ENCODE measurements at regions not wholly inside any gene's neighbourhood (a gene's known extent, or its start where the extent isn't known, plus 50 kb on each side); places are given as distances from the start of the nearest gene placed in this dataset.

DNA sequence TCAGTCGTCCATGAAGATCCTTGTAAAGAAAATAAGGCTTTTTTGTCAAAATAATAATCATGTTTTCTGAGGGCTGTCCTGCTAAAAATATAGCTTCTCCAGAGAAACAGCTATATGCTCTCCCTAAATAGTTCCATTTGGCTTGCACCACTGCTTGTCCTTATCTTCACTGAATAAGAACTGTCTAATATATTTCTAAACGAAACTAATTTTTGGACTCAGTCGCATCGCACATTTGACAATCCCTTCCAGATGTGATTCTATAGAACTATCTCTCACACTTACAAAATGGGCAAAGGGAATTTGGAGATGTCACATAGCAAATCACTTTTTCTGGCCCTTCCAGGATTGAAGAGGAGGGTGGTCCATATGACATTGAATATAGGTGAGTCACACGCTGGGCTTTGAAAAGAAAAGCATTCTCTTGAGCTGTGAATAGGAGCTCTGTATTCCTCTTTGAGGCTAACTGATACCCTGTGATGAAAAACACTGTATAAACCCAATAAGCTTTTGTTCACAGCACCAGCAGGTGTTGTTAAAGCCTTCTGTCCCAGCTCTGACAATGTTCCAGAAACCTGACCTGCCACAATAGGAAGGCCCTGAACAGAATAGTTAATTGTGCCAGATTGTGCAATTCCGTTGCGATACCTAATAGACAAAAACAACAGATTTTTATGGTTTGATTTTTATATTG, 1144.2 kb downstream of the ROBO2 start:
- 83% methylated on average over 5 of the region's 7 CpGs for WGBS
- H3K27me3 ChIP-seq (ENCODE audit: insufficient read depth, low read length), result no peaks in the 10 kb centered on the region
- no peaks in the 10 kb centered on the region; the same call in 1 of the 2 replicates for H3K4me1 ChIP-seq (ENCODE audit: insufficient read depth, low read length)
- no peaks in the 10 kb centered on the region for H3K9me3 ChIP-seq (ENCODE audit: insufficient read depth, low read depth, low read length)
- H3K36me3 ChIP-seq (ENCODE audit: insufficient read depth, low read length), result no peaks in the 10 kb centered on the region
- H3K27ac ChIP-seq (ENCODE audit: low read depth, low read length), result no peak overlapping the region
- H3K9ac ChIP-seq (ENCODE audit: low read depth, low read length), result no peak overlapping the region
- no peak overlapping the region for H3K4me3 ChIP-seq (ENCODE audit: low read length)

GRCh38 chr3:78186404-78186803, 1146.5 kb downstream of the ROBO2 start:
- Histone ChIP-seq H3K27me3 (ENCODE audit: insufficient read depth, low read length) (no peaks in the 10 kb centered on the region), H3K4me1 (ENCODE audit: insufficient read depth, low read length) (no peaks in the 10 kb centered on the region; the same call in 1 of the 2 replicates), H3K9me3 (ENCODE audit: insufficient read depth, low read depth, low read length) (peaks cover 5% of the 10 kb centered on the region; the same call in 1 of the 2 replicates), H3K9ac (ENCODE audit: low read depth, low read length) (no peak overlapping the region), H3K36me3 (ENCODE audit: insufficient read depth, low read length) (no peaks in the 10 kb centered on the region), H3K4me3 (ENCODE audit: low read length) (no peak overlapping the region), H3K27ac (ENCODE audit: low read depth, low read length) (no peak overlapping the region)
- 89% methylated on average over 1 of the region's 1 CpG for WGBS

GRCh38 chr3:78201091-78201490, 1161.2 kb downstream of the ROBO2 start:
- no peak overlapping the region for H3K27ac ChIP-seq (ENCODE audit: low read depth, low read length)
- H3K4me1 ChIP-seq (ENCODE audit: insufficient read depth, low read length), result no peaks in the 10 kb centered on the region; the same call in 1 of the 2 replicates
- H3K36me3 ChIP-seq (ENCODE audit: insufficient read depth, low read length), result no peaks in the 10 kb centered on the region
- H3K9ac ChIP-seq (ENCODE audit: low read depth, low read length), result no peak overlapping the region
- H3K27me3 ChIP-seq (ENCODE audit: insufficient read depth, low read length), result no peaks in the 10 kb centered on the region
- WGBS, result 89% methylated on average over 1 of the region's 2 CpGs
- no peaks in the 10 kb centered on the region for H3K9me3 ChIP-seq (ENCODE audit: insufficient read depth, low read depth, low read length)
- no peak overlapping the region for H3K4me3 ChIP-seq (ENCODE audit: low read length)

GRCh38 chr3:78204977-78205376, 1165.1 kb downstream of the ROBO2 start:
- Histone ChIP-seq H3K36me3 (ENCODE audit: insufficient read depth, low read length) (no peaks in the 10 kb centered on the region), H3K4me1 (ENCODE audit: insufficient read depth, low read length) (no peaks in the 10 kb centered on the region; the same call in 1 of the 2 replicates), H3K27ac (ENCODE audit: low read depth, low read length) (no peak overlapping the region), H3K4me3 (ENCODE audit: low read length) (no peak overlapping the region), H3K27me3 (ENCODE audit: insufficient read depth, low read length) (no peaks in the 10 kb centered on the region), H3K9ac (ENCODE audit: low read depth, low read length) (no peak overlapping the region), H3K9me3 (ENCODE audit: insufficient read depth, low read depth, low read length) (no peaks in the 10 kb centered on the region)
- 64% methylated on average over 4 of the region's 5 CpGs for WGBS

- Histone ChIP-seq H3K4me3 (ENCODE audit: low read length) (no peak overlapping the region), H3K4me1 (ENCODE audit: insufficient read depth, low read length) (peaks cover 2% of the 10 kb centered on the region; the same call in 1 of the 2 replicates), H3K27ac (ENCODE audit: low read depth, low read length) (no peak overlapping the region), H3K9ac (ENCODE audit: low read depth, low read length) (no peak overlapping the region), H3K9me3 (ENCODE audit: insufficient read depth, low read depth, low read length) (no peaks in the 10 kb centered on the region), H3K27me3 (ENCODE audit: insufficient read depth, low read length) (no peaks in the 10 kb centered on the region), H3K36me3 (ENCODE audit: insufficient read depth, low read length) (no peaks in the 10 kb centered on the region)
- WGBS, result 93% methylated on average over 2 of the region's 2 CpGs
Observed at GRCh38 chr3:78221300-78221699, 1181.4 kb downstream of the ROBO2 start.

DNA sequence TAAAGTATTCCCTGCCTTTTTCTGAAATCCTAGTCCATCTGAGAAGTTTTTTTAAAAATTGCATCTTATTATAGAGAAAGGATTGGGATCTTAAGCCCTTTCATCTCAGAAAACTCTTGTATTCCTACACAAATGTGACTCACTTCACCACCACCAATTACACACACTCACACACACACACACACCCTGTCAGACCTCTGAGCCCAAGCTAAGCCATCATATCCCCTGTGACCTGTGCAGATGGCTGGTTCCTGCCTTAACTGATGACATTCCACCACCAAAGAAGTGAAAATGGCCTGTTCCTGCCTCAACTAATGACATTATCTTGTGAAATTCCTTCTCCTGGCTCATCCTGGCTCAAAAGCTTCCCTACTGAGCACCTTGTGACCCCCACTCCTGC, 1181.9 kb downstream of the ROBO2 start:
- Histone ChIP-seq H3K9ac (ENCODE audit: low read depth, low read length) (no peak overlapping the region), H3K9me3 (ENCODE audit: insufficient read depth, low read depth, low read length) (no peaks in the 10 kb centered on the region), H3K36me3 (ENCODE audit: insufficient read depth, low read length) (no peaks in the 10 kb centered on the region), H3K4me1 (ENCODE audit: insufficient read depth, low read length) (peaks cover 2% of the 10 kb centered on the region; the same call in 1 of the 2 replicates), H3K27me3 (ENCODE audit: insufficient read depth, low read length) (no peaks in the 10 kb centered on the region), H3K27ac (ENCODE audit: low read depth, low read length) (no peak overlapping the region), H3K4me3 (ENCODE audit: low read length) (no peak overlapping the region)

DNA sequence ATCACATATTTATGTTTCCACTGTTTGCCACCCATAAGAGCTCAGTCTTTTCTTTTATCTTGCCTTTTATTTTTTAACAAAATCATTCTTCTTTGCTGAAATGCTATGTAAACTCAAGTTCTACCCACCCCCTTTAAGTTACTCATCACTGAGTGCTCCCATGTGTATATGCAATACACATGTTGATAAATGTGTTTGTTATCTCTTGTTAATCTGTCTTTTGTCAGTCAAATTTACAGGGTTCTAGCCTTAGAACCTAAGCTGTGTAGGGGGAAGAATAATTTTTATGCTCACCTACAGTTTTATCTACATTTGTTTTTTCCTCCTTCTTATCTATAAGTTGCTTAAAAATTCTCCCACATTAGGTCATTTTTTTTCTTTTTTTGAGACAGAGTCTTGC, 1195.9 kb downstream of the ROBO2 start:
- Histone ChIP-seq H3K9ac (ENCODE audit: low read depth, low read length) (no peak overlapping the region), H3K4me3 (ENCODE audit: low read length) (no peak overlapping the region), H3K4me1 (ENCODE audit: insufficient read depth, low read length) (no peaks in the 10 kb centered on the region), H3K36me3 (ENCODE audit: insufficient read depth, low read length) (no peaks in the 10 kb centered on the region), H3K9me3 (ENCODE audit: insufficient read depth, low read depth, low read length) (peaks cover 6% of the 10 kb centered on the region; the same call in 1 of the 2 replicates), H3K27ac (ENCODE audit: low read depth, low read length) (no peak overlapping the region), H3K27me3 (ENCODE audit: insufficient read depth, low read length) (no peaks in the 10 kb centered on the region)

DNA sequence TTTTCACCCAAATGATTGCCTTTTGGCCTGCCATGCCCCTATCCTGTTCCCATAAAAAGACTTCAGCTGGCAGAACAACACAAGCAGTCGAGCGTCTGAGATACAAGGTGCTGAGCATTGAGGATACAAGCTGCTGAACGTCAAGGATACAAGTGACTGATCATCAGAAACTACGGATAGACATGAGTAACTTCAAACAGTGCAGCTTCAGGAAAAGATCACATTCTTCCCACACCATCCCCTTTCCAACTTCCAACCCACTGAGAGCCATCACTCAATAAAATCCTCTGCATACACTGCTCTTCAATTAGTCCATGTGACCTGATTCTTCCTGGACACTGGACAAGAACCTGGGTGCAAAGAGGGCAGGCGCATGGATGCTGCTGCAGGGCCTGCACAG, 1198.9 kb downstream of the ROBO2 start:
- Histone ChIP-seq H3K9ac (ENCODE audit: low read depth, low read length) (no peak overlapping the region), H3K27me3 (ENCODE audit: insufficient read depth, low read length) (no peaks in the 10 kb centered on the region), H3K4me1 (ENCODE audit: insufficient read depth, low read length) (no peaks in the 10 kb centered on the region), H3K9me3 (ENCODE audit: insufficient read depth, low read depth, low read length) (peaks cover 6% of the 10 kb centered on the region; the same call in 1 of the 2 replicates), H3K27ac (ENCODE audit: low read depth, low read length) (no peak overlapping the region), H3K4me3 (ENCODE audit: low read length) (no peak overlapping the region), H3K36me3 (ENCODE audit: insufficient read depth, low read length) (no peaks in the 10 kb centered on the region)
- 97% methylated on average over 5 of the region's 5 CpGs for whole genome bisulfite sequencing

DNA sequence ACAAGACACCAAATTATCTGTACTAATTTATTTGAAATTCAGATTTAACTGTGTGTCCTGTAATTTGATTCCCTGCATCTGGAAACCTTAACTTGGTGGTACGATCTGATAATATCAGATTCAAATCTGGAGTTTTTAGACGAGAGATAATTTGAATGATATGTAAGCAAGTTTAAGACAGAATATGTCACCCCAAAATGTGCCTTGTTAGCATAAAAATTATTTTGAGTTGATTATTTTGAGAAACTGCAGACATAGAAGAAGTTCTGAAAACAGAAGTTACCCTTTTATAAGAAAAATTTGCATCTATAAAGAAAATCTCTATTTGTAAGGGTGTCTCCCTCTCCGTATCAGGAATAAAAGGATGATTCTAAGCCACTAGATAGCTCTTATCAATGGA, 1202.8 kb downstream of the ROBO2 start:
- Histone ChIP-seq H3K9me3 (ENCODE audit: insufficient read depth, low read depth, low read length) (peaks cover 22% of the 10 kb centered on the region), H3K27me3 (ENCODE audit: insufficient read depth, low read length) (no peaks in the 10 kb centered on the region), H3K4me1 (ENCODE audit: insufficient read depth, low read length) (no peaks in the 10 kb centered on the region), H3K36me3 (ENCODE audit: insufficient read depth, low read length) (no peaks in the 10 kb centered on the region), H3K4me3 (ENCODE audit: low read length) (no peak overlapping the region), H3K27ac (ENCODE audit: low read depth, low read length) (no peak overlapping the region), H3K9ac (ENCODE audit: low read depth, low read length) (no peak overlapping the region)
- 93% methylated on average over 3 of the region's 3 CpGs for WGBS

- Histone ChIP-seq H3K9me3 (ENCODE audit: insufficient read depth, low read depth, low read length) (peaks cover 22% of the 10 kb centered on the region), H3K27ac (ENCODE audit: low read depth, low read length) (no peak overlapping the region), H3K9ac (ENCODE audit: low read depth, low read length) (no peak overlapping the region), H3K4me1 (ENCODE audit: insufficient read depth, low read length) (no peaks in the 10 kb centered on the region), H3K27me3 (ENCODE audit: insufficient read depth, low read length) (no peaks in the 10 kb centered on the region), H3K36me3 (ENCODE audit: insufficient read depth, low read length) (no peaks in the 10 kb centered on the region), H3K4me3 (ENCODE audit: low read length) (no peak overlapping the region)
- WGBS, result 96% methylated on average over 2 of the region's 2 CpGs
Observed at GRCh38 chr3:78244136-78244535, 1204.2 kb downstream of the ROBO2 start.

- Histone ChIP-seq H3K9me3 (ENCODE audit: insufficient read depth, low read depth, low read length) (peaks cover 15% of the 10 kb centered on the region), H3K4me1 (ENCODE audit: insufficient read depth, low read length) (0 out of 2 replicates have a peak, but pooled peaks cover 3% of the 10 kb centered on the region), H3K36me3 (ENCODE audit: insufficient read depth, low read length) (no peaks in the 10 kb centered on the region), H3K4me3 (ENCODE audit: low read length) (no peak overlapping the region), H3K27ac (ENCODE audit: low read depth, low read length) (no peak overlapping the region), H3K27me3 (ENCODE audit: insufficient read depth, low read length) (no peaks in the 10 kb centered on the region), H3K9ac (ENCODE audit: low read depth, low read length) (no peak overlapping the region)
- WGBS, result 72% methylated on average over 3 of the region's 3 CpGs
Observed at GRCh38 chr3:78249294-78249693, 1209.4 kb downstream of the ROBO2 start.

GRCh38 chr3:78253860-78254259, 1214.0 kb downstream of the ROBO2 start:
- WGBS, result 91% methylated on average over 3 of the region's 3 CpGs

More at GRCh38 chr3:78253860-78254259, 1214.0 kb downstream of the ROBO2 start:
- Histone ChIP-seq H3K4me3 (ENCODE audit: low read length) (no peak overlapping the region), H3K9ac (ENCODE audit: low read depth, low read length) (no peak overlapping the region), H3K36me3 (ENCODE audit: insufficient read depth, low read length) (no peaks in the 10 kb centered on the region), H3K4me1 (ENCODE audit: insufficient read depth, low read length) (peaks cover 15% of the 10 kb centered on the region; the same call in 1 of the 2 replicates), H3K27me3 (ENCODE audit: insufficient read depth, low read length) (no peaks in the 10 kb centered on the region), H3K27ac (ENCODE audit: low read depth, low read length) (no peak overlapping the region), H3K9me3 (ENCODE audit: insufficient read depth, low read depth, low read length) (no peaks in the 10 kb centered on the region)
